Tibial nerve (tissue), 4 donors: ENCODE measurements at regions not wholly inside any gene's neighbourhood (a gene's known extent, or its start where the extent isn't known, plus 50 kb on each side); places are given as distances from the start of the nearest gene placed in this dataset.

ENCODE experiments used
- DNase-seq, 2 donors: peaks; one replicate each; pipeline ENCODE4 v3.0.0-alpha.2; 2019; ENCODE audit warnings: low spot score in 2 of 2
- H3K27ac ChIP-seq, 4 donors: fragments of 200-600 bp; sonication (generic) in 3 of 4; one replicate each; pipeline ENCODE4 v1.5.1; 2017 to 2019; ENCODE audit warnings: mild to moderate bottlenecking in 1 of 4
- H3K27me3 ChIP-seq, 2 donors: fragments of 200-600 bp; sonication (generic) in 1 of 2; one replicate each; pipeline versions ENCODE4 v1.5.1 to v1.6.0; 2017 to 2019
- H3K36me3 ChIP-seq, 3 donors: fragments of 200-600 bp; sonication (generic); one replicate each; pipeline ENCODE4 v1.5.1; 2018 to 2019
- H3K4me1 ChIP-seq, 4 donors: fragments of 200-600 bp; sonication (generic) in 3 of 4; one replicate each; pipeline ENCODE4 v1.5.1; 2017 to 2019
- H3K4me3 ChIP-seq, 4 donors: fragments of 200-600 bp; sonication (generic) in 3 of 4; one replicate each; pipeline ENCODE4 v1.5.1; 2017 to 2019; ENCODE audit warnings: mild to moderate bottlenecking in 1 of 4, moderate library complexity in 1 of 4
- H3K9me3 ChIP-seq, 4 donors: fragments of 200-600 bp; sonication (generic) in 3 of 4; one replicate each; pipeline ENCODE4 v1.5.1; 2017 to 2019
- EP300 ChIP-seq, 2 donors: sonication (generic); formaldehyde crosslinking; IDR thresholded peaks; one replicate each; pipeline ENCODE4 v1.6.1; 2017; ENCODE audit warnings: antibody characterized with exemption in 2 of 2, mild to moderate bottlenecking in 1 of 2
- POLR2A ChIP-seq, 2 donors: fragments of 450-650 bp; IDR thresholded peaks; one replicate each; pipeline ENCODE4 v1.6.1; 2017; ENCODE audit warnings: antibody characterized with exemption in 2 of 2, mild to moderate bottlenecking in 2 of 2, moderate library complexity in 2 of 2
- WGBS, 2 donors: methylation state at CpG; one replicate each; pipeline ENCODE4 v1.1.5; 2018; 5-methylcytosine and 5-hydroxymethylcytosine counted together
- TF ChIP-seq, protein P1 (sequence below), 5 experiments: fragments of 200-600 bp in 3 of 5; fragments of 450-650 bp in 2 of 5; sonication (generic) in 3 of 5; IDR thresholded peaks; one replicate each; pipeline ENCODE4 v1.5.1; 2016 to 2019; ENCODE audit warnings: antibody characterized with exemption in 5 of 5, mild to moderate bottlenecking in 3 of 5, moderate library complexity in 2 of 5

DNA sequence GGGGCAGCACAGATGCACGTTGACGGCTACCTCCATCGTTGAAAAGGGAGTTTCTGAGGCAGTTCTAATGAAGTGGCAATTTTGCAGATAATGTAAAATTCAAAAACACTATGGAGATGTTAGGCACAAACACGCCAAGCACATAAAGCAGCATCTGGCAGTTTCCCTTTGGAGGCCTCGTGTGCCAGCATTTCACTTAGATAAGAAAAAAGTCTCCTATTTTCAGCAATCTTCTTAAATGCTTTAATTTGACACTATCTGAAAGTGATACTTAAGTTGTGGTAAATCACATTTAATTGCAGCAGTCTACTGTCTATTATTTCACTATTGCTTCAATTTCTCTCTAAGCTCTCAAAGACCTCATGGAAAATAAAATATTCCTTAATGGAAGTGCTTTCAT lies 125.3 kb upstream of the PROKR2 start:
- no peaks in the 10 kb centered on the region for H3K36me3 ChIP-seq
- no peak overlapping the region for H3K4me3 ChIP-seq
- H3K9me3 ChIP-seq: peaks cover 0 to 11% (median 0%) of the 10 kb centered on the region in 4 donors
- no peak overlapping the region for H3K27ac ChIP-seq
- H3K4me1 ChIP-seq: no peaks in the 10 kb centered on the region
- TF ChIP-seq, protein P1, sequence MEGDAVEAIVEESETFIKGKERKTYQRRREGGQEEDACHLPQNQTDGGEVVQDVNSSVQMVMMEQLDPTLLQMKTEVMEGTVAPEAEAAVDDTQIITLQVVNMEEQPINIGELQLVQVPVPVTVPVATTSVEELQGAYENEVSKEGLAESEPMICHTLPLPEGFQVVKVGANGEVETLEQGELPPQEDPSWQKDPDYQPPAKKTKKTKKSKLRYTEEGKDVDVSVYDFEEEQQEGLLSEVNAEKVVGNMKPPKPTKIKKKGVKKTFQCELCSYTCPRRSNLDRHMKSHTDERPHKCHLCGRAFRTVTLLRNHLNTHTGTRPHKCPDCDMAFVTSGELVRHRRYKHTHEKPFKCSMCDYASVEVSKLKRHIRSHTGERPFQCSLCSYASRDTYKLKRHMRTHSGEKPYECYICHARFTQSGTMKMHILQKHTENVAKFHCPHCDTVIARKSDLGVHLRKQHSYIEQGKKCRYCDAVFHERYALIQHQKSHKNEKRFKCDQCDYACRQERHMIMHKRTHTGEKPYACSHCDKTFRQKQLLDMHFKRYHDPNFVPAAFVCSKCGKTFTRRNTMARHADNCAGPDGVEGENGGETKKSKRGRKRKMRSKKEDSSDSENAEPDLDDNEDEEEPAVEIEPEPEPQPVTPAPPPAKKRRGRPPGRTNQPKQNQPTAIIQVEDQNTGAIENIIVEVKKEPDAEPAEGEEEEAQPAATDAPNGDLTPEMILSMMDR (IDR thresholded peaks at IDR 0.05): no peak
- TF ChIP-seq EP300 (IDR thresholded peaks at IDR 0.05) (no peak), POLR2A (IDR thresholded peaks at IDR 0.05) (no peak)
- no peaks in the 10 kb centered on the region for H3K27me3 ChIP-seq
- DNase-seq: no peak
- 80 to 86% methylated on average over 5 of the region's 5 CpGs for WGBS, 2 donors

DNA sequence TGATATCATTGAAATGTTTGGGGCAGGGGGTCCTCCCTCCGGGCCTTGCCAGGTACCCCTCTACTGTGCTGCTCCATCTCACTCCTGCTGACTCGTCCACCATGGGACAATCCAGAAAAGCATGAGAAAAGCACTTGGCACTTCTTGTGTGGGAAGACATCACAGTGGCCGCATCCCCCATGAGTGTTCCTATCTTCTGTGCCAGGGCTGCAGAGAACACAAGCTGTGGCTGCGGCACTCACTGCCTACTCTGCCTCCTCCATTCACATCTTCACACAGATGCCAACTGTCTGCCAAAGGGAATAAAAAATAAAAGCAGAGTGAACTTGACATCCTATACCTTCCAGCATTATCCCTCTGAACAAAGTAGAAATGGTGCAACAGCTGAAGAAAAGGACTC lies 117.4 kb upstream of the PROKR2 start:
- Histone ChIP-seq H3K27ac (no peak overlapping the region), H3K27me3 (no peaks in the 10 kb centered on the region), H3K36me3 (no peaks in the 10 kb centered on the region), H3K4me3 (no peak overlapping the region), H3K9me3 (peaks cover 0 to 11% (median 0%) of the 10 kb centered on the region in 4 donors), H3K4me1 (no peaks in the 10 kb centered on the region)
- 86% methylated on average over 4 of the region's 4 CpGs for WGBS, 2 donors
- no peak for DNase-seq
- TF ChIP-seq, protein P1 (IDR thresholded peaks at IDR 0.05): no peak
- TF ChIP-seq POLR2A (IDR thresholded peaks at IDR 0.05) (no peak), EP300 (IDR thresholded peaks at IDR 0.05) (no peak)

GRCh38 chr20:5433352-5433751 lies 116.6 kb upstream of the PROKR2 start:
- TF ChIP-seq, protein P1 (IDR thresholded peaks at IDR 0.05): no peak
- no peak for TF ChIP-seq POLR2A (IDR thresholded peaks at IDR 0.05)
- no peak for DNase-seq
- no peaks in the 10 kb centered on the region for H3K27me3 ChIP-seq
- no peaks in the 10 kb centered on the region for H3K4me1 ChIP-seq
- peaks cover 0 to 6% (median 0%) of the 10 kb centered on the region in 4 donors for H3K9me3 ChIP-seq
- no peak overlapping the region for H3K27ac ChIP-seq
- H3K4me3 ChIP-seq: no peak overlapping the region
- no peaks in the 10 kb centered on the region for H3K36me3 ChIP-seq
- WGBS, 2 donors: 67 to 71% methylated on average over 3 of the region's 3 CpGs

- H3K27ac ChIP-seq: no peak overlapping the region
- no peak for DNase-seq
- H3K9me3 ChIP-seq: no peaks in the 10 kb centered on the region
- no peak overlapping the region for H3K4me3 ChIP-seq
- WGBS, 2 donors: 83 to 84% methylated on average over 9 to 15 of the region's 15 CpGs
- TF ChIP-seq EP300 (IDR thresholded peaks at IDR 0.05) (no peak), POLR2A (IDR thresholded peaks at IDR 0.05) (no peak)
- TF ChIP-seq, protein P1 (IDR thresholded peaks at IDR 0.05): no peak
- no peaks in the 10 kb centered on the region for H3K27me3 ChIP-seq
- no peaks in the 10 kb centered on the region for H3K36me3 ChIP-seq
- no peaks in the 10 kb centered on the region for H3K4me1 ChIP-seq
These were observed 115.3 kb upstream of the PROKR2 start for GRCh38 chr20:5432030-5432429.

DNA sequence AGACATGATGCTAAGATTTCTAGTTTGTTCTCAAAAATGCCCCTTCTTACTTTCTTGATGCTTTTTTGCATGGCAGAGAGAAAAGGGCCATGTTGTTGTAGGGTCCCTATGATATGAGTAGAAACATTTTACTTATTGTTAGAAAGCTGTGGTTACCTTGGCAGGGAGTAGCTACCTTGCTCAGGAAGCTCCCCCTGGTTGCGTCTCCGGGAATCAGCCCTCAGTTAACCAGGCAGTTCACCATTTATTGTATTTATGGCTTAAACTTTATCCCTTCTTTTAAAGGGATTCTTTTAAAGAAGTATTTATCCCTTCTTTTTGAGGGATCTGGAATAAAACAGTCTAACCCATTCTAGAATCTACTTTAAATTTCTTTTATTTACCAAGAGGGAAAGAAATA lies 113.9 kb upstream of the PROKR2 start:
- Histone ChIP-seq H3K27me3 (no peaks in the 10 kb centered on the region), H3K4me3 (no peak overlapping the region), H3K36me3 (no peaks in the 10 kb centered on the region), H3K9me3 (no peaks in the 10 kb centered on the region), H3K4me1 (no peaks in the 10 kb centered on the region), H3K27ac (no peak overlapping the region)
- TF ChIP-seq, protein P1 (IDR thresholded peaks at IDR 0.05): no peak
- TF ChIP-seq POLR2A (IDR thresholded peaks at IDR 0.05) (no peak), EP300 (IDR thresholded peaks at IDR 0.05) (no peak)
- no peak for DNase-seq
- WGBS, 2 donors: 24 to 42% methylated on average over 2 of the region's 2 CpGs
